Loucy (cell line): ENCODE measurements at regions not wholly inside any gene's neighbourhood (a gene's known extent, or its start where the extent isn't known, plus 50 kb on each side); places are given as distances from the start of the nearest gene placed in this dataset.

Source experiments
- CTCF ChIP-seq: fragments of 200-600 bp; sonication (generic); conservative IDR thresholded peaks from 2 replicates; pipeline ENCODE4 v1.5.1; 2014; ENCODE audit warnings: mild to moderate bottlenecking, antibody characterized with exemption, low read length
- EZH2phosphoT487 ChIP-seq: fragments of 200-600 bp; IDR thresholded peaks from 2 replicates; pipeline ENCODE4 v1.6.1; 2018; ENCODE audit warnings: antibody characterized with exemption, mild to moderate bottlenecking, moderate library complexity, borderline replicate concordance

GRCh38 chr7:7102906-7103305 lies 79.4 kb upstream of the C1GALT1 start:
- TF ChIP-seq CTCF (no peak), EZH2phosphoT487 (no peak)
